Transverse colon (tissue), 4 donors: ENCODE measurements at regions not wholly inside any gene's neighbourhood (a gene's known extent, or its start where the extent isn't known, plus 50 kb on each side); places are given as distances from the start of the nearest gene placed in this dataset.

Source experiments
- POLR2A ChIP-seq: fragments of 450-650 bp; IDR thresholded peaks from one replicate; pipeline ENCODE4 v1.6.1; 2016; ENCODE audit warnings: antibody characterized with exemption, mild to moderate bottlenecking, moderate library complexity
- POLR2AphosphoS5 ChIP-seq, 3 donors: sonication (generic); formaldehyde crosslinking; IDR thresholded peaks; one replicate each; pipeline ENCODE4 v1.6.1; 2016; ENCODE audit warnings: antibody characterized with exemption in 3 of 3
- TF ChIP-seq, protein P1 (sequence below), 5 experiments: fragments of 200-600 bp in 3 of 5; fragments of 450-650 bp in 2 of 5; sonication (generic) in 3 of 5; IDR thresholded peaks; 1 replicate in 2 of 5; 2 replicates in 3 of 5; pipeline ENCODE4 v1.5.1; 2016 to 2017; ENCODE audit warnings: antibody characterized with exemption in 5 of 5, inconsistent platforms in 3 of 5, mild to moderate bottlenecking in 2 of 5, moderate library complexity in 1 of 5

- TF ChIP-seq, protein P1, sequence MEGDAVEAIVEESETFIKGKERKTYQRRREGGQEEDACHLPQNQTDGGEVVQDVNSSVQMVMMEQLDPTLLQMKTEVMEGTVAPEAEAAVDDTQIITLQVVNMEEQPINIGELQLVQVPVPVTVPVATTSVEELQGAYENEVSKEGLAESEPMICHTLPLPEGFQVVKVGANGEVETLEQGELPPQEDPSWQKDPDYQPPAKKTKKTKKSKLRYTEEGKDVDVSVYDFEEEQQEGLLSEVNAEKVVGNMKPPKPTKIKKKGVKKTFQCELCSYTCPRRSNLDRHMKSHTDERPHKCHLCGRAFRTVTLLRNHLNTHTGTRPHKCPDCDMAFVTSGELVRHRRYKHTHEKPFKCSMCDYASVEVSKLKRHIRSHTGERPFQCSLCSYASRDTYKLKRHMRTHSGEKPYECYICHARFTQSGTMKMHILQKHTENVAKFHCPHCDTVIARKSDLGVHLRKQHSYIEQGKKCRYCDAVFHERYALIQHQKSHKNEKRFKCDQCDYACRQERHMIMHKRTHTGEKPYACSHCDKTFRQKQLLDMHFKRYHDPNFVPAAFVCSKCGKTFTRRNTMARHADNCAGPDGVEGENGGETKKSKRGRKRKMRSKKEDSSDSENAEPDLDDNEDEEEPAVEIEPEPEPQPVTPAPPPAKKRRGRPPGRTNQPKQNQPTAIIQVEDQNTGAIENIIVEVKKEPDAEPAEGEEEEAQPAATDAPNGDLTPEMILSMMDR (IDR thresholded peaks at IDR 0.05): no peak
- no peak for TF ChIP-seq POLR2AphosphoS5 (IDR thresholded peaks at IDR 0.05)
- TF ChIP-seq POLR2A: no peak
Observed at GRCh38 chr5:24294333-24294732, 350.4 kb downstream of the CDH10 start.
